Endothelial cell (in vitro differentiated cells): ENCODE measurements at regions not wholly inside any gene's neighbourhood (a gene's known extent, or its start where the extent isn't known, plus 50 kb on each side); places are given as distances from the start of the nearest gene placed in this dataset.

ENCODE experiments used
- DNase-seq: peaks from one replicate; pipeline ENCODE4 v3.0.0; 2021; ENCODE audit warnings: low spot score
- H3K27ac Mint-ChIP-seq: one replicate; pipeline ENCODE4 v1.8.0; 2021; ENCODE audit warnings: mixed read lengths, inconsistent platforms; ENCODE audit not compliant: unreplicated experiment
- H3K27me3 Mint-ChIP-seq: one replicate; pipeline ENCODE4 v1.8.0; 2021; ENCODE audit warnings: mild to moderate bottlenecking, moderate library complexity, mixed read lengths, inconsistent platforms; ENCODE audit not compliant: unreplicated experiment
- H3K36me3 Mint-ChIP-seq: one replicate; pipeline ENCODE4 v1.8.0; 2021; ENCODE audit warnings: mild to moderate bottlenecking, low read depth, mixed read lengths, inconsistent platforms; ENCODE audit not compliant: unreplicated experiment
- H3K4me1 Mint-ChIP-seq: one replicate; pipeline ENCODE4 v1.8.0; 2021; ENCODE audit warnings: mild to moderate bottlenecking, mixed read lengths, inconsistent platforms; ENCODE audit not compliant: unreplicated experiment
- H3K4me3 Mint-ChIP-seq: one replicate; pipeline ENCODE4 v1.8.0; 2021; ENCODE audit warnings: mild to moderate bottlenecking, mixed read lengths, inconsistent platforms; ENCODE audit not compliant: unreplicated experiment
- H3K9me3 Mint-ChIP-seq: one replicate; pipeline ENCODE4 v1.8.0; 2021; ENCODE audit warnings: mixed read lengths, inconsistent platforms; ENCODE audit not compliant: unreplicated experiment
- CTCF ChIP-seq: fragments of 200-600 bp; sonication (generic); IDR thresholded peaks from one replicate; pipeline ENCODE4 v1.5.0; 2021; ENCODE audit warnings: antibody characterized with exemption; ENCODE audit not compliant: unreplicated experiment

GRCh38 chr2:42860319-42861094 lies 68.1 kb upstream of the HAAO start:
- H3K27ac Mint-ChIP-seq = no peak overlapping the region
- H3K4me1 Mint-ChIP-seq = peaks cover 16% of the 10 kb centered on the region
- TF ChIP-seq CTCF = no peak
- H3K27me3 Mint-ChIP-seq = peaks cover 5% of the 10 kb centered on the region
- no peak for DNase-seq
- H3K36me3 Mint-ChIP-seq = no peaks in the 10 kb centered on the region
- H3K9me3 Mint-ChIP-seq = no peaks in the 10 kb centered on the region
- no peak overlapping the region for H3K4me3 Mint-ChIP-seq

- H3K4me3 Mint-ChIP-seq = no peak overlapping the region
- H3K36me3 Mint-ChIP-seq = no peaks in the 10 kb centered on the region
- no peak for DNase-seq
- TF ChIP-seq CTCF = no peak
- H3K4me1 Mint-ChIP-seq = peaks cover 16% of the 10 kb centered on the region
- peaks cover 5% of the 10 kb centered on the region for H3K27me3 Mint-ChIP-seq
- H3K9me3 Mint-ChIP-seq = no peaks in the 10 kb centered on the region
- no peak overlapping the region for H3K27ac Mint-ChIP-seq
Observed at GRCh38 chr2:42859791-42860190, 67.4 kb upstream of the HAAO start.

- Mint-ChIP-seq H3K4me1 (peaks cover 16% of the 10 kb centered on the region), H3K27ac (no peak overlapping the region), H3K36me3 (no peaks in the 10 kb centered on the region), H3K27me3 (peaks cover 8% of the 10 kb centered on the region), H3K9me3 (no peaks in the 10 kb centered on the region), H3K4me3 (no peak overlapping the region)
- TF ChIP-seq CTCF = peak; percentile 99
- peak; percentile 82 for DNase-seq
Observed at GRCh38 chr2:42859006-42859552, 66.7 kb upstream of the HAAO start.

GRCh38 chr2:42858140-42859005 lies 66.0 kb upstream of the HAAO start:
- H3K36me3 Mint-ChIP-seq = no peaks in the 10 kb centered on the region
- peaks cover 16% of the 10 kb centered on the region for H3K4me1 Mint-ChIP-seq
- H3K27ac Mint-ChIP-seq = peak overlapping the region; percentile 22
- no peaks in the 10 kb centered on the region for H3K9me3 Mint-ChIP-seq
- peaks cover 10% of the 10 kb centered on the region for H3K27me3 Mint-ChIP-seq
- DNase-seq = no peak
- TF ChIP-seq CTCF = no peak
- no peak overlapping the region for H3K4me3 Mint-ChIP-seq
